NCI-H748 (cell line): ENCODE measurements at regions not wholly inside any gene's neighbourhood (a gene's known extent, or its start where the extent isn't known, plus 50 kb on each side); places are given as distances from the start of the nearest gene placed in this dataset.
"Not testable (repeated sequence)": the region's sequence is repeated elsewhere in the genome, so short reads cannot be mapped to it uniquely, and the experiment has no call there.

Experiments used
- DNase-seq: peaks from one replicate; lab custom pipeline; 2025; ENCODE audit not compliant: unreplicated experiment; lab: John Stamatoyannopoulos, UW

DNA sequence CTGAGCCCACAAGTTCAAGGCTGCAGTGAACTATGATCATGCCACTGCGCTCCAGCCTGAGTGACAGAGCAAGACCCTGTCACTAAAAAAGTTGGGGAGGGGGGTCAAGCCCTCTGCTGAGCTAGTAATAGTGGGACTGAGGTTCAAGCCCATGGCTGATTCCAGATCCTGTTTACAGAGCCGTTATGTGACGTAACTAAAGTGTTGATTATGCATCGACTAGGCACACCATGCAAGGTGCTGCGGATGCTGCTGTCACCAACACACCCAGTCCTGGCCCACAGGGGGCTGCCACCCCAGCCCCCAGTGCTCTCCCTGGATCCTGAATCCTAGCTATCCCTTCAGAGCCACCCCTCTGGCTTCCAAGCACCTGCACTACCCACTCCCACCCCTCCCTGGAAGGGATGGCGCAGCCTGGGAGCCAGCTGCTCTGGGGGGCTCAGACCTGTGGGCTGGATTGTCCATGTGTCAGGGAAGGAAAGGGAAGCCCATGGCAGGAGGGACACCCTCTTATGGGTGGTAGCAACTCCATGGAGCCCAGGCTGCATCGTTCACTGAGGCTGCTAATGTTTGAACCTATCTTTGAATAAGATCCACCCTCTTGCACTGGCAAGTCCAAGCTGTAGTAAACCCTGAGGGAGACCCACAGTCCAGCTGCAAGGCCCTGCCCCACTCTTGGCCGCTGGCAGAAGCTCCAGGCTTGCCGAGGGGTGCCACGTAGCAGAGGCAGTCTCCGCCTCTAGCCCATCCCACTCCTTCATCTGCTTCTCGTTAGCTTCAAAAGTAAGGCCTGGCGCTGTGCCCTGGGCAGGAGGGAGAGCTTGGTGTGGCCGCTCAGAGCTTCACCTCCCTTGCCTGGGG, 95.0 kb downstream of the SNX5 start:
- DNase-seq = peak; percentile 70

DNA sequence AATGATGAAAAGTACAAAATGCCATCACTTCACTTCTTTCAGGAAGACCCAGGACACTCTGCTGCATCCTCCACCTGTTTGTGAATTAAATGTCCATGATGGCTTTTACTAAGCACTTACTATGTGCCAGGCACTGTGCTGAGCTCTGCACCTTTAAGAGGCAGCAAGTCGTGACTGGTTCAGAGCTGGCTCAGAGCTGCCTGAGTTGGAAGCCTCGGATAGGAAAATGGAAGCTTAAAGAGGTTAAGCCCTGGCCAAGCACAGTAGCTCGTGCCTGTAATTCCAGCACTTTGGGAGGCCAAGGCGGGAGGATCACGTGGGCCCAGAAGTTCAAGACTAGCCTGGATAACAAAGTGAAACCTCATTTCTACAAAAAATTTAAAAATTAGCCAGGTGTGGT, 95.6 kb downstream of the SNX5 start:
- no peak for DNase-seq

DNA sequence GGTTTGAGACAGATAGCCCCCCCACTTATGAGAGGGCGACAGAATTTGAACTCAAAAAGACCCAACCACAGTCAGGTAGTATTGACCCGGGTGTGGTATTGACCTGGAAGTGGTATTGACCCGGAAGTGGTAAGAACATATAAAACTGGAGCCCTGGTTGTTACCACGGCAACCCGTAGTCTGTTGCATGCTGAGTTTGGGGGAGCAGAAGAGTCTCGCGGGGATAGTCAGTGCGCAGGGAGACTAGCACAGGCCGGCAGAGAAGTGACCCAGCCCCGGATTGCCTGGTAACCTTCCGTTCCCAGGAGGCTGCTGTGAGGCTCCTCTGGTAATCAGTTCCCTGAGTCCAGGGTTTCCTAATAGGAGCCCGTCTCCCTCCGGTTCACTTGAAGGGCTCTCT, 96.2 kb downstream of the SNX5 start:
- peak; percentile 32 for DNase-seq

DNA sequence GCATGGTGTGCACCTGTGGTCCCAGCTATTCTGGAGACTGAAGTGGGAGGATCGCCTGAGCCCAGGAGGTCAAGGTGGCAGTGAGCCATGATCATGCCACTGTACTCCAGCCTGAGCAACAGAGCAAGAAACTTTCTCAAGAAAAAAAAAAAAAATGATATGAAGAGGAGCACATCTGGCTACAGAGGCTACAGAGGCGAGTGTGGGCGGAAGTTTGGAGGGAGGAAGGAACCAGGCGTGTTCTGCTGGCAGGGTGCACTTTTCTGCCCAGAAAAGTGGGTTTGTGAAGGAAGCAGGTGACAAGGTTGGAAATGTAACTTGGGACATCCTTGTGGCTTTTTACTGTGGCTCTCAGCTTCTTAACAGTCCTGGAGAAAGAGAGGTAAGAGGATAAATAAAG, 96.7 kb downstream of the SNX5 start:
- no peak for DNase-seq

DNA sequence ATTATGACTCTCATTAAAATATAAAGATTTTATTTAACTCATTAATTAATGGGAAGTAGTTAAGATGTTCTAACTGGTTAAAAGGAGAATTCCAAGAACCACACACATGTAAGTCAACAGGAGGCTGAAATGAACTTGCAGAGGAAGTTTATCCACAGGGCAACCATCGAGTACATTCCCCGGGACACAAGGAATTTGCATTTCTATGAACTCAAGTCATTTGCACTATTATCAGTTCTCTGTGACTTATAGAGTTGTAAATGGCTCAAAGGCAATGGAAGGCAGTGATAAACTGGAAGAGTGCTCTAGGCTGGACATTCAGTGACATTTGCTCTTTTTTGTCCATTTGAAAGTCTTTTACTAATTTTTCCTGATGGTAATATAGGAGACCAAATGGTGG, 97.4 kb downstream of the SNX5 start:
- DNase-seq = no peak

DNA sequence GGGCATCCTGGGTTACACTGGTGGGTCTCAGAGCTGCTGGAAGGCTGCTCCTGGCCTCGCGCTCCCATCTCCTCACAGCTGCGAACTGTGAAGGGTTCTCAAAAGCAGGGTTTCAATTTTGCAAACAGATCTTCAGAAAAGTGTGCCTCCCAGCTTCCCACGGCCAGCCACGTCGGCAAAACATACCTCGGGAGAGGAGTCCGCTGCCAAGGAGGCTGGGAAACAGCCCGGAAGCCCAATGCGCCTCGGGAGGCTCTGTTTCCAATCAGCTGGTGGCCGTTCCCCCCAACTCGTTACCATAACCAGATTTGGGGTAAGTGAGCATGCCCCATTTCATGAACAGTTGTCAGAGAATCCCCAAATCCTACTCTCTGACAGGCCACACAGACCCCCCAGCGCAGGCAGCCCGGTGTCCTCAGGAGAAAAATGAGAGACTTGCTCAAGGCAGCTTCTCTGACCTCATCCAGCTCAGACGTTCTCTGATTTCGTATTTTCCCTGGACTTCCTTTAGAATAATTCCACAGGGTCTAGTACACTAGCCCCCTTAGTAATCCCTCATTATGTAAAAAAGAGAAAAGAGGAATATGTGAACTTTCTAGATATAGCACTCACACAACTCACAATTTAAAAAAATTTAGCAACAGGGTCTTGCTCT, 98.4 kb downstream of the SNX5 start:
- no peak for DNase-seq

DNA sequence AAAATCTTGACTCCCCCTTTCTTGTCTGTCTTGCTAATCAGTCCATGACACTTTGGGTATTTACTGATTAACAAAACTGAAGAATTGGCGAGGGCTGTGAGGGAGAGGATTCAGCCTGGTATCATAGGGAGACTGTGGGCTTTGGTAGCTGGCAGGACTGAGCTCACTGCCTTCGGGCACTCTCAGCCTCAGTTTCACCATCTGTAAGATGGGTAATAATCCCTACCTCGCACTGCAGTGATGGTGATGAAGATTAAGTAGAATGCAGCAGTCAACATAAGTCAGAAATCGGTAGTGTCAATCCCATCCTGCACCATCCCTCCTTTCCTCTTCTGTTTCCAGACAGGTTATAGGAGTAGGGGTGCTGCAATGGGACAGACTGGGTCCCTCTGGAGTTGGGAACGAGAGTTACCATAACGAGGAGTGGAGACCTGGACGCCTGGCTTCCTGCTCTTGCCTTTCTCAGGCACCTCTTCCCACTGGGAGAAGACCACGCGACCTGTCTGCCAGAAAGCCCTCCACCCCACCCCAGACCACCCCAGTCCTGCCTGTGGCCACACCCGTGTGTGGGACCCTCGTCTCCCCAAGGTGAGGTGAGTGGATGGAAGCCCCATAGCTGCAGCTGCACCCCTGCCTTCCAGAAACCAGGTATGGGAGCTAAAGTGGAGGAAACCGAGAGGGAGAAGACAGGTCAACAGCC, 99.1 kb downstream of the SNX5 start:
- DNase-seq = no peak

DNA sequence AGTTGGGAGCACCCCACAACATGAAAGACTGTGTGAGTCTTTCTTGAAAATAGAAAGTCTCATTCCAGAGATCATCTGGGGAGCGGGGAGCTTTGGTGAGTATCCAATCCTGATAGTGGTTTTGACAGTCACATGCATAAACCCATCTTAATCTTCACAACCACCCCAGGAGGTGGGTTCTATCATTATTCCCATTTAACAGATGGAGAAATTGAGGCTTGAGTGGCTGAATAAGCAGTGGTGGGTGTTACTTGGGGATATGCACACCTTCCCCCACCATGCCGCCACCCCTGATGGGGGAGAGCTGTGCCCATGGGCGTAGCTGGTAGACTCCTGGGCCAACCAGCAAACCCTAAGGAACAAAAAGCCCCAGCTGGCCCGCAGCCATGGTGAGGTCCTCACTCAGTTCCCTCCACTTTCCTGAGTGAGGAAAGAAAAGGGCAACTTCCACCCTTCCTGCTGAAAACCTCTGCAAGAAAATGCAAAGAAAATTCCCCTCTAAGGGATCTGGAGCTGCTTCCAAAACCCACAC, 99.8 kb downstream of the SNX5 start:
- DNase-seq = no peak

DNA sequence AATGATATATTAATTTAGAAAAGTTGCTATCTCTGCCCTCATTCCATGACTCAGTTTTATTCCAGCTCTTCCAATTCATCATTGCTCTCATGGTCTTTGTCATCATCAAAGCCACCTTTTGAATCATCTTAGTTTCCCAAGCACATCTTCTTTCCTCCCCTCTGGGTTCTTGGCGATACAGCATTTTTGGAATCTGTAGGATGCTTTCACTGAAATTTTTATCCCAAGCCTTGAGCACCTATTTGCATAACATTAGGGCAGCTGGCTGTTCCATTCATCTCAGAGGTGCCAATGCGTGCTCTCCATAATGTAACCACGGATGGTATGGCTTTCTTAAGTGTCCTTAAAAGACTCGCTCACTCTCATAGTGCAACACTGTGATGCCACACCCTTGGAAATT, 100.4 kb downstream of the SNX5 start:
- DNase-seq = no peak

DNA sequence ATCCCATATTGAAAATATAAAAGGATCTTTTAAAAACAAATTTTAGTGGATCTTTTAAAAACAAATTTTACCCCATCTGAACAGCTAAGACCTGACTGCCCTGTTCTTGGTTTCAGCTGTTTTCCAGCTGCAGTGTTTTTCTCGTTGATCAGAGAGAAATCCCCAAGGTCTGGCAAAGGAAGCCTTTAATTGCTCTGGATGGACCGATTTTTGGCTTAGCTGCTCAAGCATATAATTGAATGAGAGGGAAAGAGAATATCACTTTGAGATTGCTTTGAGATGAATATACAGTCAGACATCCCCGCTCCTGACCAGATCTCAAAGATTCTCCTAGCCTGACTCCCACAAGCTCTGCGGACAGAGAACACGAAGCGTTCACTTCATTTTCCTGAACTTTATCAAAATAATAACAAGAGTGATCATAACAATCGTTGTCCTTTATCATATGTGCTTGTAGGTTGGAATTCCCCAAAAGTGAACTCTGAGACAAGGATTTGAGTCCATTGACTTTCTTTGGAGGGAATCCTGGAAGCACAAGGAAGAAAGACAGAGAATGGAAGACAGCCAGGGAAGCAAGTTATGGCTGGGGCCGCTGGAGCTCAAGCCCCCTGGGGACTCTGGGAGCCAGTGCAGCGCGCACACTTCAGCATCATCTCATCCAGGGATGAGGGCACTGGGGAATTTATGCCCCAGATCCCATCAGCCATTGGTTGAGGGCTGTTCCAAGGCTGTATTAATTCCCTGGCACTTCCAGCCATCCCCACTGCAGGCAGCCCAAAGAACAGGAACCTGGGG, 101.3 kb downstream of the SNX5 start:
- no peak for DNase-seq

DNA sequence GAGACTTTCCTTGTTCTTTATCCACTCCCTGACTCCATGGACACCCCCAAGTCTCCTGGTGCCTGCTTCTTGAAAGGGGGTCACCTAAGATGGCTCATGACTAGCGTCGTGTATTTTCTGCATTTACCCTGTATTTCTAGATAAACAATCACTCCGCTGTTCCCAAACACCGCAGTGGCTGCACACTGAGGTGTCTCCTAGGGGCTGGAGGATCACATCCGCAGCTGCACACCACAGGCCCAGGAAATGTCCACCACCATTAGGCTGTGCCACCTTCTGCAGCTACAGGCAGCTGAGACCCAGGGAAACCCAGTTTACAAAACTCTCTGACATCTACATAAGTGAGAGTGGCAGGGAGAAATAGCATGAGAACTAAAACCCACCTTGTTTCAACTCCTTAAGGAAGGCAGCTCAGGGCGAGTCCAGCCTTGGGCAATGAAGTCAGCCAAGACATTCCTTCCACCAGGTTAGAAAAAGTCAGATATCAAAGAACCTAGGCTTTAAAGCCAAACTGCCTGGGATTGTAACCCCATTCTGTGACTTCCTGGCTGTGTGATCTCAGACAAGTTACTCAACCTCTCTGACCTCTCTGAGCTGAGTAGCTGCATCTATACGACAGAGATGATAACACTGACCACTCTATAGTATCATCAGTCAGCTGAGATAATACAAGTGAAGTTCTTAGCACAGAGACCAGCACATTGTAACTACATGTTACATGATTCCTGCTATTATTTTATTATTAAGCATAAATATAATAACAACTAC, 102.2 kb downstream of the SNX5 start:
- no peak for DNase-seq

DNA sequence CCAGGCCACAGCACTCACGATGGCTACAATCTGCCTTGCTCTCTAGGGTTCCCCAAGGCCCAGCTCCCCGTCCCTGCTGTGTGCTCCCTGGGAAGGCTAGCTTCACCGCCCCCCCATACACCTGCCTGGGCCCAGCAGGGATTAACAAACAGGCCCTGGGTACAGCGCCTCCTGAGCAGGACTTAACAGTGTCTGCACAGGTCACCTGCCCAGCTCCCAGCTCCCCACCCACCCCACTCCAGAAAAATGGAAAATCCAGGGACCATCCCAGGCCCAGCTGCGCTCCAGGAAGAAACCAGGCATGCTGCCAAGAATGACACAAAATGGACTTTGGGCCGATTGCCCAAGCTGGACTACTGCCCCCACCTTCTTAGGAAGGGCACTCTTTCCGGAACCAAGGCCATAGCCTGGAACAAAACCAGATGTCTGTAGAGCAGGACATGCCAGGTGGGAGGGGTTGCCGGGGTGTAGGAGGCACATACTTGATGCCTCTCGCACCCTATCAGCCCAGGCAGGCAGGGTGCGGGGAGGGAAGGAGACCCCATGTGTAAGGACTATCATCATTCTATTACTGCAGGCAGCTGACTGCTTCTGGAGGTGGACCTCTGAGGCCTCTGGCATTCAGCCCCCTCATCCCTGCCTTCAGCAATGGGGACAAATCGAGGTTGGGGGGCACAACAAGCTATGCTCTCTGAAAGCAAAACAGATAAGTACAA, 104.9 kb downstream of the SNX5 start:
- DNase-seq = peak; percentile 29

DNA sequence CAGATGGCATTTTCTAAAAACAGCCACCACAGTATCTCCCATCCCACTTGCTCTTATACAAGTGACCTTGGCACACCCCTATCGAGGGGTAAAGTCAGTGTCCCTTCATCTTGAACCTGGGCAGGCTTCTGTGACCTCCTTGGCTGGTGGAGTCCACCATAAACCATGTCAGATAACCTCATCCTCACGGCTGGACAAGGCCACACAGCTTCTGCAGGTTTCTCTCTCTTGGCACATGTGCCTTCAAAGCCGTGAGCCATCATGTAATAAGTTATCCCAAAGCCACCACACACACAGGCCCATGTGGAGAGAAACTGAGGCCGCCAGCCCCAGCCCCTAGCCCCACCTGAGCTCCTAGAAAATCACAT, 105.4 kb downstream of the SNX5 start:
- no peak for DNase-seq

DNA sequence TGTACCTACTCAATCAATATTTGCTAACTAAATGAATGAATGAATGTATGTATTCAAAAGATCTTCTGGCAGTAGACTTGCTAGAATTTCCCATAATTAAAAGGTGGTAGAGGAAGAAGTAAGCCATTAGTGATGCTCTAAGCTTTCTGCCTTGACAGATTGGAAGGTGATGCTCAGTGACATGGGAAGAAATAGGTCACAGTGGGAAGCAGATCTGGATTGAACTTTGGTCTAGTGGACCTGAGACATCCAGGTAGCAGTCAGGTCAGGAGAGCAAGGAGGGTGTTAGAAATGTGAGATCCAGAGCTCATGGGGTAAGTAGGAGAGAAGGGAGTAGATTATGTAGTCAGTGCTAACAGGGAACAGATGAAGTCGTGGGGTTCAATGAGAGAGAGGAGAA, 106.4 kb downstream of the SNX5 start:
- no peak for DNase-seq

DNA sequence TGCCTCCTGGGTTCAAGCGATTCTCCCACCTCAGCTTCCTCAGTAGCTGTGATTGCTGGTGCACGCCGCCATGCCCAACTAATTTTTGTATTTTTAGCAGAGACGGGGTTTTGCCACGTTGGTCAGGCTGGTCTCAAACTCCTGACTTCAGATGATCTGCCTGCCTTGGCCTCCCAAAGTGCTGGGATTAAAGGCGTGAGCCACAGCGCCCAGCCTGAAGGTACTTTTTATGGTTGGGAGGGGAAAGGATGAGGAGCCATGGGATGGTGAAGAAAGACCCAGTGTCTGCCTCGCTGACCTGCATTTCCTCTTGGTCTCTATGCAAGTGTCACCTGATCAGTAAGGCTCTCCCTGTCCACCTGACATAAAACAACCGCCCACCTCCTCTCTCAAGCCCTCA, 107.0 kb downstream of the SNX5 start:
- not testable (repeated sequence) for DNase-seq

DNA sequence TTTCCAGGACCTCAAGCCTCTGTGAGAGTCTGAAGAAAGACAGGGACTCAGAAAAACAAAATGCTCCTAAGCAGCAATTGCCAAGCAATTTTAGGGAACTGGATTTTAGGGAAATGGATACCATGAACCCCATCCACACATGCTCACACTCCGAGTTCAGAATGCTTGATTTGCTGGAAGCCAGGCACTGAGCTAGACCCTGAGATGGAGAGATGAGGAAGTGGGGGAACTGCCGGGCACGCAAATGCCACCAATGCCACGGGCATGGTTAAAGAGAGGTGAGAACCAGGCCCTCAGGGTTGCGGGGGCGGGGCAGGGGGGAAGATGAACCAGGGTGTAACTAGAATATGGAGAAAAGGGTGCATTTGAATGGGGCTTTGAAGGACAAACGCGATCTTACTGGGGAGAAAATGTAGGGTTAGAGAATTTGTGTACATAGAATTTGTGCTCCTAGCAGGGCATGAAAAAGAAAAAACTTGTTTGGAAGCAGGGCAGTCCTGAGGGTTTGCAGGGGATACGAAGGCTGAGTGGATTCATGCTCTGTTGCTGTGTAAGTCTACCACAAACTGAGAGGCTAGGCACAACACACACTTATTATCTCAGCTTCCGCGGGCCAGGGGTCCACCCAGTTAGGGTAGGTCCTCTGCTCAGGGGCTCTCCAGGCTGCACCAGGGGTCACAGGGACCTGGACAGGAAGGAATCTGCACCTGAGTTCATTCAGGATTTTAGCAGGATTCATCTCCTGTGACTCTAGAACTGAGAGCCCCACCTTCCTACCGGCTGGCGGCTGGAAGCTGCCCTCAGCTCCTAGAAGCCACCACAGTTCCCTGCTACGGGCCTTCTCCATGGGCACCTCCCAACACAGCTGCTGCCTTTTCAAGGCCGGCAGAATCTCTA, 108.0 kb downstream of the SNX5 start:
- no peak for DNase-seq

DNA sequence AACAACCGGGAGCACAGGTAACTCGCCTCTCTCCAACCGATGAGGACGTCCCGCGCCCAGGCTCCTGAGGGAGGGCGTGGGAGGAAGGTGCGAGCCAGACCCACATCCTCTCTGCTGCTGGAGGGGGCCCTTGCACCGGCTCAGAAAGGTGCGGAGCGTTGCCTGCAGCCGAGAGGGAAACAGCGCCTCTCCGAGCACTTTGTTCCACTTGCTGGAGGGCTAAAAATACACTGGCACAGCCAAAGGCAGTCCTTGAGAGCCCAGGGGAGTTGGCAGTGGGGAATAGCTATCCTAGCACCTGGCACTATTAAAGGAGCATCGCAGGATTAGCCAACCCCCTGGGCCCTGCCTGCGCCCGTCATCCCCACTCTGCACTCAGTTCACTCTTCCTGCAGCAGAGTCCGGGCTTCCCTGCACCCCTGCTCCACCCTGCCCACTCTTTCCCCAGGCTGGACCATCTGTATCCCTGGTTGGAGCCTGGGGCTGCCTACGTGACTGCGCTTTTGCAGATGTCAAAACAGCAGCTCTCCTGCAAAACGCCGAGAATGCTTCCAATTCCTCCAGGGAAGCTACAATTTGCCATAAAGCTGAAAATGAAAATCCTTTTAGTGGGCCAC, 108.9 kb downstream of the SNX5 start:
- DNase-seq = no peak

DNA sequence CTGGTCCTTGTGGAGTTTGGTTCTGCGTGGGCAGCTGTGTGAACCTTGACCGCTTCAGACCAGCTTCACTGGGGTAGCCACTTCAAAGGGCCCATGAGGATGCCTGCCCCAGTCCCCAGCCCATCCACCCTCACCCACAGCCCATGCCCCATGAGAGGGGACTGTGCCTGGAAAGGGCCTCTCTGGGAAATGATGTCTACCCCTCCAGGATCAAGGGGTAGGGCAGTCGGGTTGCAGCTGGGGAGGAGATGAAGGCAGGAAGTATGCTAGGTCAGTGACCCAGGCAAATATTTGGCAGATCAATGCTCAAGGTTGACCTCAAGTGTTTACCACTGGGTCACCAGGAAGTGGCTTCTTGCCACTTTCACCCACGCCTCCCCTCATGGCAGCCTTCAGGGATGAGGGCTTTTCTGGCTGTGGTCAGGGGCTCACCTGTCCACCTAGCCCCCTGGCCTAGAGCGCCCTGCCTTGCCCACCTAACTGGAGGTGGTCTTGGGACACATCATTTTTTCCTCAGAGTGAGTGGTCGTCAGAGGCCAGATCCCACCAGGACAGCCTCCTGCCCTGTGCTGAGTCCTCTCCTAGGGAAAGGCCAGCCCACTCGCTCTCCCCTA, 109.5 kb downstream of the SNX5 start:
- no peak for DNase-seq
